Activated T-cell treated with anti-CD3 and anti-CD28 coated beads for 24 hours (primary cell): ENCODE measurements at regions not wholly inside any gene's neighbourhood (a gene's known extent, or its start where the extent isn't known, plus 50 kb on each side); places are given as distances from the start of the nearest gene placed in this dataset.
"Not testable (repeated sequence)": the region's sequence is repeated elsewhere in the genome, so short reads cannot be mapped to it uniquely, and the experiment has no call there.

Experiments
- DNase-seq: peaks from one replicate; pipeline ENCODE4 v3.0.0-alpha.2; 2020; ENCODE audit warnings: low read depth

GRCh38 chr7:106583706-106584690, 77.0 kb downstream of the CCDC71L start:
- DNase-seq, result no peak

- no peak for DNase-seq
Measured at GRCh38 chr7:106583100-106583499, 77.9 kb downstream of the CCDC71L start.

GRCh38 chr7:106582365-106582764, 78.6 kb downstream of the CCDC71L start:
- no peak for DNase-seq

GRCh38 chr7:106579086-106579485, 81.9 kb downstream of the CCDC71L start:
- DNase-seq, result not testable (repeated sequence)

- DNase-seq, result no peak
Measured at GRCh38 chr7:106575138-106575823, 85.7 kb downstream of the CCDC71L start.

- no peak for DNase-seq
Measured at GRCh38 chr7:106573738-106574137, 87.2 kb downstream of the CCDC71L start.

GRCh38 chr7:106573125-106573663, 87.8 kb downstream of the CCDC71L start:
- DNase-seq, result no peak

- no peak for DNase-seq
Measured at GRCh38 chr7:106572394-106573124, 88.4 kb downstream of the CCDC71L start.

GRCh38 chr7:106571563-106571962, 89.4 kb downstream of the CCDC71L start:
- DNase-seq, result no peak

GRCh38 chr7:106570948-106571418, 90.0 kb downstream of the CCDC71L start:
- no peak for DNase-seq

GRCh38 chr7:106570146-106570545, 90.8 kb downstream of the CCDC71L start:
- no peak for DNase-seq

- no peak for DNase-seq
Measured at GRCh38 chr7:106569500-106569929, 91.4 kb downstream of the CCDC71L start.

- DNase-seq, result no peak
Measured at GRCh38 chr7:106568680-106569499, 92.1 kb downstream of the CCDC71L start.

GRCh38 chr7:106568002-106568679, 92.8 kb downstream of the CCDC71L start:
- DNase-seq, result no peak

GRCh38 chr7:106567204-106568001, 93.6 kb downstream of the CCDC71L start:
- not testable (repeated sequence) for DNase-seq

GRCh38 chr7:106566672-106567071, 94.3 kb downstream of the CCDC71L start:
- DNase-seq, result no peak

- DNase-seq, result no peak
Measured at GRCh38 chr7:106566196-106566595, 94.8 kb downstream of the CCDC71L start.

- no peak for DNase-seq
Measured at GRCh38 chr7:106565428-106565827, 95.5 kb downstream of the CCDC71L start.

GRCh38 chr7:106563466-106564150, 97.3 kb downstream of the CCDC71L start:
- no peak for DNase-seq
